A673 (cell line): ENCODE measurements at regions not wholly inside any gene's neighbourhood (a gene's known extent, or its start where the extent isn't known, plus 50 kb on each side); places are given as distances from the start of the nearest gene placed in this dataset.

Experiments
- BruUV-seq: library from RNA; stranded (reverse); fragments of 400-500 nt; replicated peaks from 2 replicates; lab custom pipeline; 2021; lab: Mats Ljungman, UMichigan
- CTCF ChIA-PET: fragments of 300-600 bp; sonication (Branson Sonifier 250); formaldehyde crosslinking; loops from one replicate; lab custom pipeline; 2022; ENCODE audit warnings: antibody characterized with exemption; lab: Charles Lee
- POLR2A ChIA-PET: fragments of 300-600 bp; sonication (Branson Sonifier 250); formaldehyde crosslinking; loops from one replicate; lab custom pipeline; 2022; ENCODE audit warnings: antibody characterized with exemption; ENCODE audit not compliant: low non-redundant PET; lab: Charles Lee
- DNase-seq: peaks from one replicate; pipeline ENCODE4 v3.0.0-alpha.2; 2015; ENCODE audit warnings: low spot score
- H3K27ac ChIP-seq: fragments of 200-600 bp; sonication (generic); 2 replicates; pipeline ENCODE4 v1.5.1; 2016; ENCODE audit warnings: mixed run types, low read depth, mild to moderate bottlenecking, mixed read lengths, antibody characterized with exemption, low read length; ENCODE audit not compliant: poor library complexity, severe bottlenecking
- H3K27me3 ChIP-seq: fragments of 200-600 bp; sonication (generic); replicated peaks from 2 replicates; pipeline ENCODE4 v1.6.1; 2017; ENCODE audit warnings: mixed run types, low read depth, mild to moderate bottlenecking, mixed read lengths, antibody characterized with exemption, low read length; ENCODE audit not compliant: insufficient read depth, poor library complexity
- H3K36me3 ChIP-seq: fragments of 200-600 bp; sonication (generic); 2 replicates; pipeline ENCODE4 v1.6.1; 2016; ENCODE audit warnings: mixed run types, mild to moderate bottlenecking, mixed read lengths, antibody characterized with exemption, low read length; ENCODE audit not compliant: insufficient read depth, poor library complexity, severe bottlenecking
- H3K4me1 ChIP-seq: fragments of 200-600 bp; sonication (generic); 2 replicates; pipeline ENCODE4 v1.6.1; 2017; ENCODE audit warnings: mixed run types, mild to moderate bottlenecking, mixed read lengths, antibody characterized with exemption, low read length; ENCODE audit not compliant: insufficient read depth, poor library complexity, severe bottlenecking
- H3K4me3 ChIP-seq: fragments of 200-600 bp; sonication (generic); 2 replicates; pipeline ENCODE4 v1.5.1; 2016; ENCODE audit warnings: low read depth, mixed run types, mild to moderate bottlenecking, mixed read lengths, low read length; ENCODE audit not compliant: poor library complexity, severe bottlenecking
- H3K9me3 ChIP-seq: fragments of 200-600 bp; sonication (generic); 2 replicates; pipeline ENCODE4 v1.6.1; 2016; ENCODE audit warnings: mixed run types, low read depth, mild to moderate bottlenecking, mixed read lengths, antibody characterized with exemption, low read length; ENCODE audit not compliant: poor library complexity, severe bottlenecking
- CTCF ChIP-seq: fragments of 300-800, 200-600 bp; sonication (generic); conservative IDR thresholded peaks from 2 replicates; pipeline ENCODE4 v1.5.1; 2017; ENCODE audit warnings: low read depth, mild to moderate bottlenecking, antibody characterized with exemption, low read length, moderate library complexity, mixed read lengths
- EZH2 ChIP-seq: fragments of 200-600 bp; sonication (generic); IDR thresholded peaks from 2 replicates; pipeline ENCODE4 v1.6.1; 2017; ENCODE audit warnings: borderline replicate concordance, low read depth, mild to moderate bottlenecking, mixed read lengths, antibody characterized with exemption, low read length; ENCODE audit not compliant: poor library complexity, severe bottlenecking
- intact Hi-C: fragments of 100-400 bp; cut with micrococcal nuclease; formaldehyde crosslinking; loops from one replicate; pipeline ENCODE4 v1.10.0; 2022; ENCODE audit not compliant: unreplicated experiment

- no peaks in the 10 kb centered on the region for H3K36me3 ChIP-seq
- BruUV-seq: no TSS peak
- no peaks in the 10 kb centered on the region for H3K9me3 ChIP-seq
- H3K4me3 ChIP-seq: no peak overlapping the region
- TF ChIP-seq CTCF (no peak), EZH2 (no peak)
- no peaks in the 10 kb centered on the region for H3K4me1 ChIP-seq
- H3K27ac ChIP-seq: no peak overlapping the region
- peaks cover 23% of the 10 kb centered on the region for H3K27me3 ChIP-seq
- POLR2A ChIA-PET: no interaction called here
- CTCF ChIA-PET: no interaction called here
- intact Hi-C loops: no loop called here
- no peak for DNase-seq
Measured at GRCh38 chr10:107706096-107706725, 541.7 kb upstream of the SORCS1 start.

DNA sequence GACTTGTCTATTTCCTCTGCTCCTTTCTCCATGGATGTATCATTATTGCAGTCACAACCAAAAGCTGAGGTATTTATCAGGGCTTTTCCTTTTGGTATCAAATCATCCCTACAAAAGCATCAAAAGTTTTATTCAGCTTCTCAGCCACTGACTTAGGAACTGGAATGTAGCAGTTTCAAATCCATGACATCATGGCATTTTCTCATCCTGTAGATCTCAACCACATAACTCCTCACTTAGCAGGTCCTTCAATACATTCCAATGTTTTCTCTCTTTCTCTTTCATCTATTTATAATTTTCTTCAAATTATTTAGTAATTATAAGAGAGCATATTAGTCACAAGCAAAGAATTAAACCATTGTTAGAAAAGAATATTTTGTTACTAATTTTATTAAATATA lies 537.4 kb upstream of the SORCS1 start:
- TF ChIP-seq EZH2 (no peak), CTCF (no peak)
- no TSS peak for BruUV-seq
- H3K9me3 ChIP-seq: no peaks in the 10 kb centered on the region
- H3K27me3 ChIP-seq: peaks cover 34% of the 10 kb centered on the region
- H3K36me3 ChIP-seq: no peaks in the 10 kb centered on the region
- no peak overlapping the region for H3K27ac ChIP-seq
- ChIA-PET POLR2A (no interaction called here), CTCF (no interaction called here)
- no peak overlapping the region for H3K4me3 ChIP-seq
- intact Hi-C loops: no loop called here
- no peaks in the 10 kb centered on the region for H3K4me1 ChIP-seq
- DNase-seq: no peak

GRCh38 chr10:107692072-107692471 lies 527.6 kb upstream of the SORCS1 start:
- intact Hi-C loops: no loop called here
- no TSS peak for BruUV-seq
- H3K4me1 ChIP-seq: no peaks in the 10 kb centered on the region
- no peaks in the 10 kb centered on the region for H3K9me3 ChIP-seq
- CTCF ChIA-PET: no interaction called here
- peaks cover 11% of the 10 kb centered on the region for H3K27me3 ChIP-seq
- no peaks in the 10 kb centered on the region for H3K36me3 ChIP-seq
- H3K27ac ChIP-seq: no peak overlapping the region
- POLR2A ChIA-PET: no interaction called here
- TF ChIP-seq CTCF (no peak), EZH2 (no peak)
- DNase-seq: no peak
- no peak overlapping the region for H3K4me3 ChIP-seq
